IgD-negative memory B cell (primary cell): ENCODE measurements at regions not wholly inside any gene's neighbourhood (a gene's known extent, or its start where the extent isn't known, plus 50 kb on each side); places are given as distances from the start of the nearest gene placed in this dataset.
"Not testable (repeated sequence)": the region's sequence is repeated elsewhere in the genome, so short reads cannot be mapped to it uniquely, and the experiment has no call there.

Experiments used
- H3K27ac Mint-ChIP-seq, 3 donors: one replicate each; pipeline ENCODE4 v1.8.0; 2020 to 2022; ENCODE audit warnings: mild to moderate bottlenecking in 3 of 3, mixed read lengths in 3 of 3, moderate library complexity in 1 of 3
- H3K27me3 Mint-ChIP-seq: one replicate; pipeline ENCODE4 v1.8.0; 2021; ENCODE audit warnings: mixed read lengths
- H3K36me3 Mint-ChIP-seq: one replicate; pipeline ENCODE4 v1.8.0; 2020; ENCODE audit warnings: mild to moderate bottlenecking, mixed read lengths
- H3K4me1 Mint-ChIP-seq, 3 donors: one replicate each; pipeline ENCODE4 v1.8.0; 2020 to 2022; ENCODE audit warnings: mixed read lengths in 3 of 3, mild to moderate bottlenecking in 1 of 3
- H3K4me3 Mint-ChIP-seq, 4 donors: one replicate each; pipeline ENCODE4 v1.8.0; 2020 to 2022; ENCODE audit warnings: mild to moderate bottlenecking in 4 of 4, mixed read lengths in 4 of 4, moderate library complexity in 3 of 4
- H3K9me3 Mint-ChIP-seq, 3 donors: one replicate each; pipeline ENCODE4 v1.8.0; 2020 to 2021; ENCODE audit warnings: mixed read lengths in 3 of 3, mild to moderate bottlenecking in 1 of 3

DNA sequence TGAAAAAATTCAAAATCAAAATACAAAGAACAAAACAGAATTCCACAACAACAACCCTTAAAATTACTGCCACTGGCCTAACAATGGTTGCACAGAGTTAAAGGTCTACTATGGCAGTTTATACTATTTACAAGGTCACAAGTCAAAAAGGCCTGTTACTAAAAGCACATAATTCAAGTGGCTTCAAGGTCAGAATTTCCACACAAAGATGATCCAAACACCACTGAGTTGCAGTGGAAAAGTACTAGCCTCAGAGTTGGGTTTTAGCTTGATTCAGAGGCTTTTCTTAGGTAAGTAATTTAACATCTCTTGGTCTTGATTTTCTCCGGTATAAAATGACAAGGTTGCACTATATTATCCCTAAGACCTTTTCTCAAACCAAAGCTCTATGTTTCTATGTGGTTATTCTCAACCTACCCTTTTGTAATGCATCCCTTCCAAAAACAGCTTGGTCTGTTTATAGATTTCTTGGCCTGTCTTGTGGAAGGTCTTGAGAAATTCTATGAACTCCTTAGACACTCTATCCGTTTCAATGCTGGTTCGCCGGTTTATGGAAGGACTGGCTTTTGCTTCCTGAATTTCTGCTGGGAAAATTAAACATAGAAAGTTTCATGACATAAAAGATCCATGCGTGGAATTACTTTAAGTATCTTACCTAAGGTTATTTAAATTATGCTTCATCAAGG, 69.5 kb downstream of the MDH2 start:
- H3K4me1 Mint-ChIP-seq, H3K27ac Mint-ChIP-seq, H3K36me3 Mint-ChIP-seq, H3K9me3 Mint-ChIP-seq, H3K4me3 Mint-ChIP-seq, H3K27me3 Mint-ChIP-seq: not testable (repeated sequence)

DNA sequence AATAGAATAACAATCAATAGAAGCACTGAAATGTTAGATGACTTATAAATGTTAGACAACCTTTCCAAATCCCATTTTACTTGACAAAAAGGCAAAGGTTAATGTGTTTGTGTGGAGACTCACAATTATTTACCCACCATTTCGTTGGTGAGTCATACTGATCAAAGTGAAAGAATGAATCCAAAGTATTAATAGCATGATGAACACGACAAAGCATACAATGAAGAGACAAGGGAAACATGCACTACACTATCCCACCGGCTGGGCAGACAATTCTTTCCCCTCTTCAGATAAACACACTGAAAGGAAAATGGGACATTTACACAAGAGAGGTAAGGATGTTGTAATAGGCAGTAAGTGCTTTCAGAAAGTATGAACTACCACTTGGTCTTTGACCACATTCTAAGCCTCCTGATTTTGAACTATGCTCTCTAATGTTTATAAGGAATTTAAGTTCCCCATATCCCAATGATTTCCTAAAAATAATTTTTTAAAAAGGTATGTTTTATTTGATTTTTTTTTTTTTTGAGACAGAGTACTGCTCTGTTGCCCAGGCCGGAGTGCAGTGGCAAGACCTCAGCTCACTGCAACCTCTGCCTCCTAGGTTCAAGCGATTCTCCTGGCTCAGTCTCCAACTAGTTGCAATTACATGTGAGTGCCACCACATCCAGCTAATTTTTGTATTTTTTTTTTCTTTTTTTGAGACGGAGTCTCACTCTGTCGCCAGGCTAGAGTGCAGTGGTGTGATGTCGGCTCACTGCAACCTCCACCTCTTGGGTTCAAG, 70.5 kb downstream of the MDH2 start:
- not testable (repeated sequence) for H3K4me1 Mint-ChIP-seq, H3K36me3 Mint-ChIP-seq, H3K27ac Mint-ChIP-seq, H3K27me3 Mint-ChIP-seq, H3K4me3 Mint-ChIP-seq, H3K9me3 Mint-ChIP-seq

DNA sequence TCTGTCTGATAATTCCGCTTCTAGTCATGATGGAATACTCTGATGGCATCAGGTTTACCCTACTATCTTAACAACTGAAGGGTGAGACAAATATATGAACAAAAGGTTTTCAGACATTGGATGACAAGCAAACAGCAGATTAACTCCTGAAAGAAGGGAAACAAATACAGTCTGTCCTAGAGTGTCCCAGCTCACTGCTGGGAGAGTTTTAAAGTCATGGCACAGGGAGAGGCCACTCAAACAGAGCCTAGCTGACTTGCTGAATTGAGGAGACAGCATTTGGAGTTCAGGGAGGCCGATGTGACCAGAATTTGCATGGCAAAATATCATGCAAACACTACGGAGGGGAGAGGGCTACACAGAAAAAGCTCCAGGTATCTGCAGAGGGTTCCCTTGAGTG, 73.1 kb downstream of the MDH2 start:
- peaks cover 0 to 1% (median 0%) of the 10 kb centered on the region in 3 donors for H3K9me3 Mint-ChIP-seq
- no peaks in the 10 kb centered on the region for H3K4me1 Mint-ChIP-seq
- no peaks in the 10 kb centered on the region for H3K36me3 Mint-ChIP-seq
- H3K4me3 Mint-ChIP-seq, result no peak overlapping the region
- H3K27ac Mint-ChIP-seq, result no peak overlapping the region
- no peaks in the 10 kb centered on the region for H3K27me3 Mint-ChIP-seq

DNA sequence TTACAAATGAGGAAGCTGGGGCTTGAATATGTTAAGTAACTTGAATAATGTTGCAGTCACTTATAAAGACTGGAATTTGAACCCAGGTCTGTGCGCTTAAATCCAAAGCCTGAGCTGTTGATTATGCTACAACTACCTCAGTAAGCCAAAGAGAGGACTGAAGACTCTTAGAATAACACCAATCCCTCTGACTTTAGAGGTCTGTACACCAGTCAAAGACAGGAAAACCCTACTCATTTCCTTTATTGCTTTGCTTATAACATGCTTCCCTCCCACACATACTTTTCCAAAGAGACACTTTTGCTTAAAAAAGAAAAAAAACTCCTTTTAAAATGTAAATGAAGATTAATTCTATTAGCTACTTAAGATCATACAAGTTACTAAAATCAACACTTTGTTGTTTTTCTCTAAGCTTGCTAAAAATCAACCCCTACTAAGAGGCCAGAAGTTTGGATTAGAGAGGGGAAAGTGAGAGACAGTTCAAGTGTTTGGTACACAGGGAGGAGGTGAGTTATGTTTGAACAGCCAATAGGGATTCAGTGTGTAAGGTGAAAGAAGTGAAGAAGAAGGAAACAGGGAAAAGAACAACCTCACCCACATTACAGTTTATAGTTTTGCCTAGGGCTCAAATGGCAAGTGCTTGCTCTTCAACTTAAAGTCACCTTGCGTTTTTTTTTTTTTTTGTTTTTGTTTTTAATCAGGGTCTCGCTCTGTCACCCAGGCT, 74.8 kb downstream of the MDH2 start:
- no peaks in the 10 kb centered on the region for H3K27me3 Mint-ChIP-seq
- no peaks in the 10 kb centered on the region for H3K4me1 Mint-ChIP-seq
- no peak overlapping the region for H3K4me3 Mint-ChIP-seq
- H3K36me3 Mint-ChIP-seq, result no peaks in the 10 kb centered on the region
- peaks cover 0 to 1% (median 0%) of the 10 kb centered on the region in 3 donors for H3K9me3 Mint-ChIP-seq
- peak overlapping the region in 1 of 3 donors; percentile 39 for H3K27ac Mint-ChIP-seq

DNA sequence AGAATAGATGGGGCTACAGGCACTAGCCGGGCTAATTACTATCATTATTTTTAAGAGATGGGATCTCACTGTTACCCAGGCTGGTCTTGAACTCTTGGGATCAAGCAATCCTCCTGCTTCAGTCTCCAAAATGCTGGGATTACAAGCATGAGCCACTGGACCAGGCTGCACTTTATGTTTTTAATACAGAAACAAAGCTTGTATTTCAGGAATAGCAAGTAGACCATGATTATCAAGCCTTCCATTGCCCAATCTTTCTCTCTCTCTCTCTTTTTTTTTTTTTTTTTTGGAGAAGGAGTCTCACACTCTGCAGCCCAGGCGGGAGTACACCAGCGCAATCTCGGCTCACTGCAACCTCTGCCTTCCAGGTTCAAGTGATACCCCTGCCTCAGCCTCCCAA, 75.4 kb downstream of the MDH2 start:
- Mint-ChIP-seq H3K4me1 (no peaks in the 10 kb centered on the region), H3K4me3 (no peak overlapping the region), H3K9me3 (no peaks in the 10 kb centered on the region), H3K36me3 (no peaks in the 10 kb centered on the region), H3K27ac (no peak overlapping the region), H3K27me3 (peaks cover 2% of the 10 kb centered on the region)

DNA sequence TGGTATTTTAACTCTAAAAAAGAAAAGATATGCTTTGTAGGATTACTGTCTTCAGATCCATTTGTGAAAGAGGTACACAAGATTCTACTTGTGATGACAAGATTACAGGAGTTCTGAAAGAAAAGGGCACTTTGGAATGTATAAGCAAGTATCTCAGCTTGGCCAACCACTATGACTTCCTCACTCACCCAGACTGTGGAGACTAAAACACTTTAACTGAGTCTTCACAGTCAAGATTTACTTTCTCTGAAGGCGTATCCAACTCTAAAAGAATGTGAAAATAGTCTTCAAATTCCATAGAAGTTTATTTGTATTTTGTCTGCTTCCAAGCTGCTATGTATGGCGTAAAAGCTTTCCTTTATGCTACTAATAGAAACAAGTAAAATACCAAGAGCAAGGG, 76.1 kb upstream of the SRRM3 start:
- H3K9me3 Mint-ChIP-seq, result no peaks in the 10 kb centered on the region
- H3K4me1 Mint-ChIP-seq, result no peaks in the 10 kb centered on the region
- no peak overlapping the region for H3K27ac Mint-ChIP-seq
- peaks cover 9% of the 10 kb centered on the region for H3K27me3 Mint-ChIP-seq
- H3K4me3 Mint-ChIP-seq, result no peak overlapping the region
- H3K36me3 Mint-ChIP-seq, result no peaks in the 10 kb centered on the region

DNA sequence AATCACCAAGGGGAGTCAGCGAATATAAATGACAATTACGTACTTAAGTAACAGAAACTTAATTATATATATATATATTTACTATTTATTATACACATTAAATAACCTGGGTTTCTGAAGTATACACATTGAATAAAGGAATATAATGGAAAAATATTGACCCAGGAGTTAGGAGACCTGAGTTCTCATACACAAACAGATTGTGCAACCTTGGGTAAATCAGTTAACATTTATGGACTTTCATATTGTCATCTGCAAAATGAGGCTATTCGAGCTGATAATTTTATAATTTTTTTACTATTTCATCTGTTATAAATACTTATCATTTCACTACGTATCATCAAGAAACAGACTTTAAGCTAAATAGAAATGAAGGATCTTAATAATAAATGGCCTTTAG, 75.1 kb upstream of the SRRM3 start:
- H3K4me1 Mint-ChIP-seq, result no peaks in the 10 kb centered on the region
- H3K4me3 Mint-ChIP-seq, result no peak overlapping the region
- H3K27ac Mint-ChIP-seq, result no peak overlapping the region
- H3K27me3 Mint-ChIP-seq, result peaks cover 13% of the 10 kb centered on the region
- no peaks in the 10 kb centered on the region for H3K36me3 Mint-ChIP-seq
- H3K9me3 Mint-ChIP-seq, result no peaks in the 10 kb centered on the region

DNA sequence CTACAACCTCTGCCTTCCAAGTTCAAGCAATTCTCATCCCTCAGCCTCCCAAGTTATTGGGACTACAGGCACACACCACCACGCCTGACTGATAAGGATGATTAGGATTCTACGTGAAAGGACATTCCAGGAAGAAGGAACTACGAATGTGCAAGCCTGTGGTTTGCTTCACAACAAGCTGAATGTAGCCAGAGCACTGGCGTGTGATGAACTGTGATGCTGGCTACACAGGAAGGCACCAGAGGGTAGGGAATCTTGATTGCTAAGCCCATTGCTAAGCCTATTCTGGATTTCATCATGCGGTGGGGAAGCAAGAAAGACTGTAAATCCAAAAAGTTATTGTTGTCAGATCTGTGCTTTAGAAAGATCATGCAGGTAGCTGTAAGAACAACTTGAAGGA, 72.3 kb upstream of the SRRM3 start:
- Mint-ChIP-seq H3K4me3 (no peak overlapping the region), H3K9me3 (no peaks in the 10 kb centered on the region), H3K36me3 (no peaks in the 10 kb centered on the region), H3K27ac (no peak overlapping the region), H3K4me1 (peaks cover 0 to 8% (median 7%) of the 10 kb centered on the region in 3 donors), H3K27me3 (peaks cover 18% of the 10 kb centered on the region)

DNA sequence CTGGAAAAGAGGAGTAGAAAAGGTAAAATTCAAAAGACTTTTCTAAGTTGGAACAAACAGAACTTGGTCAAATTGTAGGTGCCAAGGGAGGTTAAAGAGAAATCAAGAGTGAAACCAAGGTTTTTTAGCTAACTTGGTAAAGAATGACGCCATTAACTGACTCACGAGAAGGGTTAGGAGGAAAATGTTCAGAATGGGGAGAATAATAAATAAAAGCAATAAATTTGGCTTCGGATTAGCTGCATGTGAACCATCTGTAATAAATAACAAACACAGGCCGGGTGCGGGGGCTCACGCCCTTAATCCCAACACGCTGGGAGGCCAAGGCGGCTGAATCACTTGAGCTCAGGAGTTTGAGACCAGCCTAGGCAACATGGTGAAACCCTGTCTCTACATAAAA, 71.9 kb upstream of the SRRM3 start:
- Mint-ChIP-seq H3K4me3 (no peak overlapping the region), H3K27ac (no peak overlapping the region), H3K36me3 (no peaks in the 10 kb centered on the region), H3K27me3 (peaks cover 18% of the 10 kb centered on the region), H3K9me3 (no peaks in the 10 kb centered on the region), H3K4me1 (peaks cover 0 to 8% (median 7%) of the 10 kb centered on the region in 3 donors)

DNA sequence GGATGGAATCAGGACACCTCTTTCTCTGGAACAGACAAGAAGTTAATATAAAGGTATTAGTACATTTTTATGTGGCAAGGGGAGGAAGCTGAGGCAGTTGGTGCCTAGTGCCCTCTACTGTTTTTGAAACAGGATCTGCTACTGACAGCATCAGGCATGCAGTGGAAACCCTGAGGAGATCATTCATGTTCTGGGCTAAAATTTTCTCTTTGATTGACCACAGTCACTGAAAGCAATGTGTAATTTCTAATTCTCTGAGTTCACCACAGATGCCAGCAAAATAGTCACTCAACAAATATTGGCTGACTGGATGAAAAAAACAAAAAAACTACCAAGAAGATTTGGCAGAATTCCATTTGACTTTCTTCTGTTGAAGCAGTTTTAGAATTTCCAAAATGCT, 71.0 kb upstream of the SRRM3 start:
- H3K36me3 Mint-ChIP-seq, H3K4me3 Mint-ChIP-seq, H3K4me1 Mint-ChIP-seq, H3K9me3 Mint-ChIP-seq, H3K27ac Mint-ChIP-seq: not testable (repeated sequence)
- H3K27me3 Mint-ChIP-seq, result peaks cover 18% of the 10 kb centered on the region

DNA sequence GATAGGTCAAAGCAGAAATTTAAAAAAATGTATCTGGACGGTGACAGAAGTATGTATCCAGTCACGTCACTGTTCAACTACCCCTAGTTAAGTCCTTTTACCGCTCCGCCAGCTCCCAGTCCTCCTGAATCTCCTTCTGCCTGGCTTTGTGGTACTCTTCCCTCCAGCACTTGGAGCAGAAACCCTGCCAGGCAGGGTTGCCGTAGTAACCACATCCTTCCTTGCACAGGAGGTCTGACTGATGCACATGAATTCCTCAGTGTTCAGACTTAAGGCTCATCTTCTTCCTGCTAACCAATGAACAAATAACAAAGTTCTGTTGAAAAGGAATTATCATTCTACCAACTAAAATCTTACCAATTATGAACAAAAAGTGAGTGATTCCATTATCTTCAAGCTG, 69.8 kb upstream of the SRRM3 start:
- H3K4me1 Mint-ChIP-seq, H3K27ac Mint-ChIP-seq, H3K36me3 Mint-ChIP-seq, H3K4me3 Mint-ChIP-seq, H3K9me3 Mint-ChIP-seq: not testable (repeated sequence)
- peaks cover 18% of the 10 kb centered on the region for H3K27me3 Mint-ChIP-seq

DNA sequence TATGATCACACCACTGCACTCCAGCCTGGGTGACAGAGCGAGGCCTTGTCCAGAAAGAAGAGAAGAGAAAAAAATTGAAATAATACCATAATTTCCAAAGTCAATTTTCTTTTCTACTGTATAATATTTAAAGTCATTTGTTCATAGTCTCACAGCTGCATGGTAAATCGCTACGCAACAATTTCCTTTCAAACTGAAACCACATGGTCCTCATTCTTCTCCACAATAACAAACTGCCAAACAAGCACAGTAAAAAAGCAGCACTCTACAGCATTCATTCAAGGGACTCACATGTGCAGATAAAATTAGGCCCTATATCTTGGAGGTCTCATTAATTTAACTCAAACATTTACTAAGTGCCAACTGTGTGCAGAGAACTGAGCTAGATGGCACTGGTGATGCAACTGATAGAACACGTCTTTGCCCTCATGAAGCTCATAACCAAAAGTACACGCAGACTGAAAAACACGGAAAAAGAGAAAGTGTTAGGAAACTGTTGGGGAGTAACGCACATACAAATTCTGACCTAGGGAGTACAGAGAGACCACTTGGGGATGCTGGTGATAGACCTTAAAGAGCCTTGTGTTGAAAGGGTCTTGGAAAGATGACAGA, 68.4 kb upstream of the SRRM3 start:
- Mint-ChIP-seq H3K36me3 (no peaks in the 10 kb centered on the region), H3K27ac (peak overlapping the region in 1 of 3 donors; percentile 3), H3K4me1 (peaks cover 0 to 8% (median 7%) of the 10 kb centered on the region in 3 donors), H3K4me3 (peak overlapping the region in 2 of 4 donors; percentile 54 to 56), H3K27me3 (peaks cover 18% of the 10 kb centered on the region), H3K9me3 (no peaks in the 10 kb centered on the region)

DNA sequence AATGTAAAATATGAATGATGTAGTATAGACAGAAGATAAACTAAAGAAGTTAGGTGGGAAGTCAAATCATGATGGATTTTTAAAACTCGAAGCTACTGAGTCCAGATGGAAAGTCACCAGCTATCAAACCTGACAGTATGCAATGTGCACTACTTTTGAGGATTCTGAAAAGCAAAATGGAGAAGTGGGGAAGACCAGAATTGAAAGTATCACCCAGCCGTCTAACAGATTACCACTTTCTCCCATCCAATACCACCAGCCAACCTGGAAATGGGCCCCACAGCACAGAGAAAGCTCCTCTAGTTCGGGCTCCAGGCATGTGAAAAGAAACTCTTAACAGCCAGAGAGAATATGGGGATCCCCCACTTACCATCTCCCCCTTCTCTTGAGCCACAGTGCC, 67.9 kb upstream of the SRRM3 start:
- H3K9me3 Mint-ChIP-seq, result no peaks in the 10 kb centered on the region
- H3K36me3 Mint-ChIP-seq, result no peaks in the 10 kb centered on the region
- peaks cover 18% of the 10 kb centered on the region for H3K27me3 Mint-ChIP-seq
- H3K4me1 Mint-ChIP-seq, result peaks cover 0 to 8% (median 7%) of the 10 kb centered on the region in 3 donors
- H3K4me3 Mint-ChIP-seq, result peak overlapping the region in 2 of 4 donors; percentile 54 to 56
- peak overlapping the region in 1 of 3 donors; percentile 3 for H3K27ac Mint-ChIP-seq

DNA sequence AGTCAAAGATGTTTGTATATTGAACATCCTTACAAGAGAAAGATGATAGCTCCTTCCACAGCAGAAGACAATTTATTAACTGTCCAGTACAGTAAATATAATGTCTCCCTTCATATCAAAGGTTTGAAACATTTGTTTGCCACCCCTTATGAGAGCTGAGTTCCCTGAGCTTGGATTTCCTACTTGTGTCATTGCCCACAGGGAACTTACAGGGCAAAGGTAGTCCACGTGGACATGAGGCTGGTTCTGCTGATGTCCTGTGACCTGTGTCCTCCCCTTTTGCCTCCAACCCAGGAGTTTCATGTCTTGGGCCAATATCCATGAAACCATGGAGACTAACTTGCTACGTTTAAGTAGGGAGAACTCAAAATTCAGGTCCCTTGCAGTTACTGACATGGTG, 66.4 kb upstream of the SRRM3 start:
- not testable (repeated sequence) for H3K36me3 Mint-ChIP-seq, H3K4me1 Mint-ChIP-seq, H3K9me3 Mint-ChIP-seq, H3K4me3 Mint-ChIP-seq, H3K27ac Mint-ChIP-seq
- peaks cover 13% of the 10 kb centered on the region for H3K27me3 Mint-ChIP-seq

DNA sequence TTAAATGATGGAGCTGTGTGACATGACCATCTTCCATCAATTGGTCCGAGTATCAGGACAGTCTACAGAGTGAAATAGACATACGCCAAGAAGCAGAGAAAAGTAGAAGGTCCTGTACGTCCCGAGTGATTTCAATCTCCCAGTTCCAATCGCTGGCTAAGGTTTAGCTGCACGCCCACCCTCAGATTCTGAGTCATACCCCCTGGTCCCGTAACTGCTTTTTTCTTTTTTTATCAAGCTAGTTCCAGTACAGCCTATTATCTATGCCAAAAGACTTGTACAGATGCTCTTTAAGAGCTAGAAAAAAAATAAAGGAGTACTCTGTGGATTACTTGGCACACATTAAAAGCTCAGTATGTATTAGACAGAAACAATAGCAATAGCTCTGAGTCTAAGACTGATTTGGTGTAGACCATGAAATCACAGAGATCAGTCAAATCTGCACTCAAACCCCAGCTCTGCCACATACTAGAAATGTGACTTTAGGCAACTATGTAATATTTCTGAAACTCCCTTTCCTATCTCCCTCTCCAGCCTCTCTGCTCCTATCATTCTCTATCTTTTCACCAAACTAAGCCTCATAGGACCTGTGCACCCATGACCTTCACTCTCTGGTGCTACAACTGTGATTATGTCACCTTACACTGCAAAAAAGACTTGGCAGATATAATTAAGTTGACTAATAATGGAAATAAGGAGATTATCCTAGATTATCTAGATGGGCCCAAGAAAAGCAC, 63.0 kb upstream of the SRRM3 start:
- H3K36me3 Mint-ChIP-seq, H3K4me1 Mint-ChIP-seq, H3K9me3 Mint-ChIP-seq, H3K27ac Mint-ChIP-seq, H3K27me3 Mint-ChIP-seq, H3K4me3 Mint-ChIP-seq: not testable (repeated sequence)
